ENCODE measurements at regions not wholly inside any gene's neighbourhood (a gene's known extent, or its start where the extent isn't known, plus 50 kb on each side); places are given as distances from the start of the nearest gene placed in this dataset.

- H3K4me1 ChIP-seq (ENCODE audit: low read depth, poor library complexity, severe bottlenecking), result no peaks in the 10 kb centered on the region
- no peak for TF ChIP-seq CTCF (conservative IDR thresholded peaks at IDR 0.05; ENCODE audit: low read depth, low read length)
- H2AFZ ChIP-seq (ENCODE audit: low read depth), result no peak overlapping the region
- no peak overlapping the region for H3K4me2 ChIP-seq
- no peak overlapping the region for H3K27ac ChIP-seq
- H3K36me3 ChIP-seq (ENCODE audit: insufficient read depth), result no peaks in the 10 kb centered on the region
- H3K79me2 ChIP-seq (ENCODE audit: insufficient read depth, low read depth), result no peaks in the 10 kb centered on the region
- no peaks in the 10 kb centered on the region for H3K27me3 ChIP-seq (ENCODE audit: insufficient read depth, low read depth)
- H4K20me1 ChIP-seq (ENCODE audit: insufficient read depth), result no peaks in the 10 kb centered on the region
- H3K9ac ChIP-seq, result no peak overlapping the region
- no peak overlapping the region for H3K4me3 ChIP-seq (IDR thresholded peaks at IDR 0.05; ENCODE audit: insufficient read depth, low read depth, low read length)
These were observed 189.5 kb downstream of the LURAP1L start for GRCh38 chr9:12964271-12964670.

GRCh38 chr9:12965303-12965702 is 190.5 kb downstream of the LURAP1L start:
- Histone ChIP-seq H3K36me3 (ENCODE audit: insufficient read depth) (no peaks in the 10 kb centered on the region), H3K27ac (no peak overlapping the region), H2AFZ (ENCODE audit: low read depth) (no peak overlapping the region), H3K4me1 (ENCODE audit: low read depth, poor library complexity, severe bottlenecking) (no peaks in the 10 kb centered on the region), H3K79me2 (ENCODE audit: insufficient read depth, low read depth) (no peaks in the 10 kb centered on the region), H3K4me2 (no peak overlapping the region), H3K4me3 (IDR thresholded peaks at IDR 0.05; ENCODE audit: insufficient read depth, low read depth, low read length) (no peak overlapping the region), H4K20me1 (ENCODE audit: insufficient read depth) (no peaks in the 10 kb centered on the region), H3K27me3 (ENCODE audit: insufficient read depth, low read depth) (no peaks in the 10 kb centered on the region), H3K9ac (no peak overlapping the region)
- TF ChIP-seq CTCF (conservative IDR thresholded peaks at IDR 0.05; ENCODE audit: low read depth, low read length), result no peak

GRCh38 chr9:12968093-12968492 is 193.3 kb downstream of the LURAP1L start:
- H3K4me1 ChIP-seq (ENCODE audit: low read depth, poor library complexity, severe bottlenecking), result no peaks in the 10 kb centered on the region
- no peak overlapping the region for H3K4me3 ChIP-seq (IDR thresholded peaks at IDR 0.05; ENCODE audit: insufficient read depth, low read depth, low read length)
- TF ChIP-seq CTCF (conservative IDR thresholded peaks at IDR 0.05; ENCODE audit: low read depth, low read length), result no peak
- H3K27me3 ChIP-seq (ENCODE audit: insufficient read depth, low read depth), result no peaks in the 10 kb centered on the region
- no peaks in the 10 kb centered on the region for H4K20me1 ChIP-seq (ENCODE audit: insufficient read depth)
- no peak overlapping the region for H3K4me2 ChIP-seq
- no peaks in the 10 kb centered on the region for H3K36me3 ChIP-seq (ENCODE audit: insufficient read depth)
- H3K9ac ChIP-seq, result no peak overlapping the region
- H3K79me2 ChIP-seq (ENCODE audit: insufficient read depth, low read depth), result no peaks in the 10 kb centered on the region
- no peak overlapping the region for H2AFZ ChIP-seq (ENCODE audit: low read depth)
- H3K27ac ChIP-seq, result no peak overlapping the region

GRCh38 chr9:12972608-12973589 is 198.1 kb downstream of the LURAP1L start:
- Histone ChIP-seq H3K4me3 (IDR thresholded peaks at IDR 0.05; ENCODE audit: insufficient read depth, low read depth, low read length) (no peak overlapping the region), H3K4me1 (ENCODE audit: low read depth, poor library complexity, severe bottlenecking) (no peaks in the 10 kb centered on the region), H4K20me1 (ENCODE audit: insufficient read depth) (no peaks in the 10 kb centered on the region), H3K9ac (no peak overlapping the region), H2AFZ (ENCODE audit: low read depth) (no peak overlapping the region), H3K27me3 (ENCODE audit: insufficient read depth, low read depth) (no peaks in the 10 kb centered on the region), H3K36me3 (ENCODE audit: insufficient read depth) (no peaks in the 10 kb centered on the region), H3K79me2 (ENCODE audit: insufficient read depth, low read depth) (no peaks in the 10 kb centered on the region), H3K27ac (no peak overlapping the region), H3K4me2 (no peak overlapping the region)
- no peak for TF ChIP-seq CTCF (conservative IDR thresholded peaks at IDR 0.05; ENCODE audit: low read depth, low read length)

All from KMS-11 (cell line).